K562 (cell line): ENCODE measurements at regions not wholly inside any gene's neighbourhood (a gene's known extent, or its start where the extent isn't known, plus 50 kb on each side); places are given as distances from the start of the nearest gene placed in this dataset.

Experiments
- ATAC-seq: fragments of 200-7000 bp; cut with Tn5 transposase; 3 replicates; pipeline ENCODE4 v1.9.1; 2020; ENCODE audit warnings: moderate library complexity
- BruUV-seq: library from RNA; stranded (reverse); fragments of 400-500 nt; replicated peaks from 2 replicates; lab custom pipeline; 2021; lab: Mats Ljungman, UMichigan
- CTCF ChIA-PET: fragments of 300-600 bp; formaldehyde crosslinking; extraction: SDS; loops from one replicate; lab custom pipeline; 2021; ENCODE audit warnings: low intra/inter-chr PET ratio; lab: Yijun Ruan, JAX
- POLR2A ChIA-PET: fragments of 300-600, 350-650 bp; sonication (Branson Sonifier 250); formaldehyde crosslinking; extraction: SDS; loops from one replicate; lab custom pipeline; 2021; ENCODE audit warnings: antibody characterized with exemption, inconsistent platforms; lab: Yijun Ruan, JAX
- DNase-seq, 4 experiments: peaks; one replicate each; pipeline versions ENCODE4 v3.0.0 to v3.0.0-alpha.2; 2011 to 2018; ENCODE audit warnings: low spot score in 3 of 4, mixed read lengths in 3 of 4; ENCODE audit errors: extremely low read depth in 1 of 4
- FAIRE-seq: peaks from 2 replicates; lab custom pipeline; 2011; peaks lifted over from hg19 to GRCh38; lab: Jason Lieb, UNC
- H2AFZ ChIP-seq: 2 replicates; pipeline ENCODE4 v1.6.0; 2011; ENCODE audit warnings: low read depth, low read length, control low read depth, inconsistent platforms
- H3K27ac ChIP-seq: fragments of 200-600 bp; 3 replicates; pipeline ENCODE4 v1.8.0; 2011; ENCODE audit warnings: low read depth, mild to moderate bottlenecking, control low read depth, inconsistent platforms, low read length, moderate library complexity, mixed read lengths; ENCODE audit errors: extremely low read depth
- H3K27me3 ChIP-seq, 2 experiments: fragments of 300-600 bp in 1 of 2; 2 replicates in 1 of 2; 3 replicates in 1 of 2; pipeline versions ENCODE4 v1.6.0 to v1.8.0; 2011; ENCODE audit warnings: inconsistent platforms in 2 of 2, low read length in 2 of 2, mild to moderate bottlenecking in 1 of 2, mixed read lengths in 1 of 2, moderate library complexity in 1 of 2; ENCODE audit not compliant: control insufficient read depth in 2 of 2, insufficient read depth in 2 of 2
- H3K36me3 ChIP-seq: fragments of 300-600 bp; 3 replicates; pipeline ENCODE4 v1.8.0; 2011; ENCODE audit warnings: mild to moderate bottlenecking, low read length, inconsistent platforms; ENCODE audit not compliant: control insufficient read depth, insufficient read depth
- H3K4me1 ChIP-seq, 2 experiments: fragments of 200-600 bp in 1 of 2; replicated peaks in 1 of 2; 2 replicates in 1 of 2; 3 replicates in 1 of 2; pipeline versions ENCODE4 v1.5.1 to v1.8.0; 2011; ENCODE audit warnings: inconsistent platforms in 2 of 2, low read length in 2 of 2, mild to moderate bottlenecking in 1 of 2, mixed read lengths in 1 of 2, moderate library complexity in 1 of 2; ENCODE audit not compliant: control insufficient read depth in 2 of 2, insufficient read depth in 2 of 2
- H3K4me2 ChIP-seq: 2 replicates; pipeline ENCODE4 v1.6.1; 2011; ENCODE audit warnings: low read length, control low read depth, inconsistent platforms, mixed read lengths; ENCODE audit not compliant: insufficient read depth
- H3K4me3 ChIP-seq: fragments of 200-600 bp; sonication (generic), shearing (Covaris generic); 2 replicates; pipeline ENCODE4 v1.5.1; 2016; ENCODE audit warnings: control low read depth, inconsistent platforms
- H3K79me2 ChIP-seq: fragments of 200-600 bp; 3 replicates; pipeline ENCODE4 v1.8.0; 2011; ENCODE audit warnings: low read length, inconsistent platforms; ENCODE audit not compliant: control insufficient read depth, insufficient read depth
- H3K9ac ChIP-seq, 2 experiments: 2 replicates each; pipeline versions ENCODE4 v1.6.0 to v1.6.1; 2011; ENCODE audit warnings: low read depth in 2 of 2, low read length in 2 of 2, control low read depth in 1 of 2, inconsistent platforms in 1 of 2, mild to moderate bottlenecking in 1 of 2, mixed read lengths in 1 of 2; ENCODE audit not compliant: insufficient read depth in 1 of 2
- H3K9me1 ChIP-seq: one replicate; pipeline ENCODE4 v1.6.0; 2011; ENCODE audit warnings: inconsistent platforms, mild to moderate bottlenecking, low read length, moderate library complexity; ENCODE audit not compliant: control insufficient read depth, insufficient read depth
- H3K9me3 ChIP-seq: replicated peaks from 2 replicates; pipeline ENCODE4 v1.5.1; 2011; ENCODE audit warnings: low read depth, low read length, inconsistent platforms; ENCODE audit not compliant: control insufficient read depth, insufficient read depth
- H4K20me1 ChIP-seq: replicated peaks from 2 replicates; pipeline ENCODE4 v1.6.1; 2011; ENCODE audit warnings: low read length, inconsistent platforms, mixed read lengths; ENCODE audit not compliant: control insufficient read depth, insufficient read depth
- CEBPB ChIP-seq: fragments of 450-650 bp; IDR thresholded peaks from 2 replicates; pipeline ENCODE4 v1.6.1; 2016; ENCODE audit warnings: missing genetic modification characterization, missing compliant biosample characterization
- CEBPG ChIP-seq, 3 experiments: fragments of 200-800 bp in 1 of 3; sonication (Bioruptor generic) in 1 of 3; sonication (generic) in 1 of 3; formaldehyde crosslinking in 1 of 3; IDR thresholded peaks in 2 of 3; conservative IDR thresholded peaks in 1 of 3; 2 replicates each; pipeline versions ENCODE4 v1.6.1 to v1.8.0; 2016 to 2022; ENCODE audit warnings: missing compliant biosample characterization in 2 of 3, missing genetic modification characterization in 2 of 3, mild to moderate bottlenecking in 1 of 3, missing genetic modification reagents in 1 of 3
- FOXO4 ChIP-seq: fragments of 450-650 bp; formaldehyde crosslinking; IDR thresholded peaks from 2 replicates; pipeline ENCODE4 v1.4.0; 2020; ENCODE audit warnings: mild to moderate bottlenecking, moderate library complexity
- GTF2F1 ChIP-seq: IDR thresholded peaks from 2 replicates; pipeline ENCODE4 v1.6.1; 2011; ENCODE audit warnings: low read depth, low read length, improper control_type of control experiment
- MXI1 ChIP-seq: IDR thresholded peaks from 2 replicates; pipeline ENCODE4 v1.6.1; 2011; ENCODE audit warnings: low read depth, mild to moderate bottlenecking, improper control_type of control experiment, low read length
- MYNN ChIP-seq, 2 experiments: sonication (generic); formaldehyde crosslinking in 1 of 2; IDR thresholded peaks; 2 replicates each; pipeline versions ENCODE4 v1.5.0 to v1.6.1; 2016 to 2020; ENCODE audit warnings: antibody characterized with exemption in 1 of 2, missing genetic modification reagents in 1 of 2
- SMARCC2 ChIP-seq: fragments of 450-650 bp; IDR thresholded peaks from 2 replicates; pipeline ENCODE4 v1.6.1; 2017; ENCODE audit warnings: antibody characterized with exemption, moderate library complexity, mild to moderate bottlenecking, low read depth
- TSC22D4 ChIP-seq: fragments of 450-650 bp; IDR thresholded peaks from 2 replicates; pipeline ENCODE4 v1.6.1; 2016; ENCODE audit warnings: missing genetic modification characterization, missing biosample characterization, control low read depth
- XRCC5 ChIP-seq: fragments of 200-400 bp; formaldehyde crosslinking; IDR thresholded peaks from 2 replicates; pipeline ENCODE4 v1.6.1; 2017; ENCODE audit warnings: low read depth, mild to moderate bottlenecking, low read length
- ZFP91 ChIP-seq: sonication (generic); formaldehyde crosslinking; IDR thresholded peaks from 2 replicates; pipeline ENCODE4 v1.8.0; 2022; ENCODE audit warnings: mild to moderate bottlenecking, missing genetic modification reagents
- ZNF197 ChIP-seq: fragments of 200-800 bp; sonication (Bioruptor generic); IDR thresholded peaks from 2 replicates; pipeline ENCODE4 v1.6.1; 2016; ENCODE audit warnings: low read depth, missing genetic modification characterization, missing compliant biosample characterization
- WGBS: fragments of 100-300 bp; shearing (Covaris generic); methylation state at CpG from one replicate; pipeline ENCODE4 v1.1.6; 2016; ENCODE audit warnings: low coverage, mixed read lengths; ENCODE audit not compliant: insufficient coverage; ENCODE audit errors: missing lambda C conversion rate; 5-methylcytosine and 5-hydroxymethylcytosine counted together
- in situ Hi-C: fragments of 300-500 bp; cut with MboI; formaldehyde crosslinking; loops from 4 replicates; pipeline ENCODE4 v1.15.0; 2018; ENCODE audit warnings: inconsistent platforms, mixed read lengths
- intact Hi-C: fragments of 100-400 bp; cut with micrococcal nuclease; formaldehyde crosslinking; loops from 2 replicates; pipeline ENCODE4 v1.14.2; 2022

- DNase-seq (no peak), FAIRE-seq (no peak), ATAC-seq (no peak)
- BruUV-seq = no TSS peak
- Histone ChIP-seq H2AFZ (no peak overlapping the region), H3K36me3 (no peaks in the 10 kb centered on the region), H3K9ac (no peak overlapping the region), H4K20me1 (no peaks in the 10 kb centered on the region), H3K4me3 (no peak overlapping the region), H3K9me1 (no peaks in the 10 kb centered on the region), H3K4me1 (no peaks in the 10 kb centered on the region), H3K27me3 (no peaks in the 10 kb centered on the region), H3K9me3 (no peaks in the 10 kb centered on the region), H3K27ac (no peak overlapping the region), H3K79me2 (no peaks in the 10 kb centered on the region), H3K4me2 (no peak overlapping the region)
- in situ Hi-C loops (no loop called here), intact Hi-C loops (no loop called here)
- ChIA-PET CTCF (no interaction called here), POLR2A (no interaction called here)
- TF ChIP-seq SMARCC2 (no peak), TSC22D4 (tag) (no peak), ZNF197 (CRISPR knock-in tag) (no peak), XRCC5 (no peak), FOXO4 (CRISPR knock-in tag) (no peak), MXI1 (no peak), ZFP91 (no peak), MYNN (IDR thresholded peaks at IDR 0.05) (no peak), MYNN (CRISPR knock-in tag; IDR thresholded peaks at IDR 0.05) (no peak), CEBPG (CRISPR knock-in tag; IDR thresholded peaks at IDR 0.05) (no peak), CEBPG (tag; conservative IDR thresholded peaks at IDR 0.05 in 1 of 2, IDR thresholded peaks at IDR 0.05 in 1 of 2) (0 out of 4 replicates have a peak, but pooled peaks of 1 of the 2 experiments have one; percentile 41), CEBPB (tag) (0 out of 2 replicates have a peak, but pooled peaks have one; percentile 17), GTF2F1 (no peak)
- 0% methylated on average over 6 of the region's 6 CpGs for WGBS
Measured at GRCh38 chr2:4454907-4455306, 751.5 kb downstream of the DCDC2C start.
